ENCODE measurements at regions not wholly inside any gene's neighbourhood (a gene's known extent, or its start where the extent isn't known, plus 50 kb on each side); places are given as distances from the start of the nearest gene placed in this dataset.

DNA sequence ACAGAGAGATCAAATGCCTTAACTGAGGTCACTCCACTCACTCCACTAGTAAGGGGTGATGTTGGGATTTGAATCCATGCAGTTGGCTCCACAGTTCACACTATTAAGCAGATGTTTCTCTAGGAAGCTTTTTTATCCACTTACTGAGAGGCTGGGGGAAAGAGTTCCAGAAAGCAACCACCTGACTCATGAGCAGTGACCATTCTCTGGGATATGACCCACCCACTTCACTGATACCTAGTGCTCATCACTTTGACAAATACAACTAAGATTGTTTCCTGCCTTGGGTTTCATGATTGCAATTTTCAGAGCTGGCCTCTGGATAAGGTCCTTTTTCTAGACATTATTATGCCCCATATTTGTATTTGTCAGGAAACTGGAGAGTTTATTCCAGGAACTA is 152.1 kb upstream of the PLEKHG7 start:
- Histone ChIP-seq H3K4me3 (ENCODE audit: low read length) (no peak overlapping the region), H3K9me3 (ENCODE audit: low read length) (no peaks in the 10 kb centered on the region), H3K27me3 (ENCODE audit: insufficient read depth, low read length, poor library complexity, severe bottlenecking) (no peaks in the 10 kb centered on the region), H3K36me3 (ENCODE audit: insufficient read depth, low read length) (no peaks in the 10 kb centered on the region), H3K27ac (ENCODE audit: low read depth, low read length) (no peak overlapping the region), H3K4me1 (ENCODE audit: insufficient read depth, low read length) (peaks cover 15% of the 10 kb centered on the region)
- H3K27ac Mint-ChIP-seq, result no peak overlapping the region
- H3K36me3 Mint-ChIP-seq, result peaks cover 0 to 6% (median 2%) of the 10 kb centered on the region in 3 donors
- peaks cover 5 to 16% (median 14%) of the 10 kb centered on the region in 3 donors for H3K4me1 Mint-ChIP-seq
- CTCF ChIA-PET, result no interaction called here
- DNase-seq, result no peak
- peaks cover 0 to 2% (median 0%) of the 10 kb centered on the region in 5 donors for H3K9me3 Mint-ChIP-seq
- POLR2A ChIA-PET, result interaction anchor here (0.7 kb wide), 1 partner anchor 46 kb away, joined by 3 read pairs; no protein-coding TSS in a partner anchor
- H3K4me3 Mint-ChIP-seq, result no peak overlapping the region
- H3K27me3 Mint-ChIP-seq, result no peaks in the 10 kb centered on the region

DNA sequence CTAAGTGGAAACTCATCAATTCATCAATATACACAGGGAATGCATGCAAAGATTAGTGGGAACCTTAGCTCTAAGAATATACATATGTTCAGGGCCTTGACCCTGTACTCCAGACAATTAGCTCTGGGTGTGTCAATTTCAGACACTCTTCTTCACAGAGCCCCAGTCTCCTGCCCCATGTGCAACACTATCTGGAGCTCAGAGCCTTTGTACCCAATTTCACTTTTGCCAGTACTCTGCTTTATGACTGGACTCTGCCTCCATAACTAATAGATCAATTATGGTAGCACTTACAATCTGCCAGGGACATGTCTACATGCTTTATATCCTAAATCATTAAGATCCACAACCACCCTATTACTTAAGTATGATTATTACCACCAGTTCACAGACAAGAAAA is 152.5 kb upstream of the PLEKHG7 start:
- Mint-ChIP-seq H3K36me3 (peaks cover 0 to 6% (median 2%) of the 10 kb centered on the region in 3 donors), H3K4me1 (peaks cover 5 to 15% (median 10%) of the 10 kb centered on the region in 3 donors), H3K27ac (no peak overlapping the region), H3K9me3 (peaks cover 0 to 2% (median 0%) of the 10 kb centered on the region in 5 donors), H3K4me3 (no peak overlapping the region), H3K27me3 (no peaks in the 10 kb centered on the region)
- ChIA-PET CTCF (no interaction called here), POLR2A (interaction anchor here (0.7 kb wide), 2 partner anchors 45 to 712 kb away, joined by 3 to 4 read pairs; no protein-coding TSS in a partner anchor)
- H3K4me3 ChIP-seq (ENCODE audit: low read length), result no peak overlapping the region
- no peak overlapping the region for H3K27ac ChIP-seq (ENCODE audit: low read depth, low read length)
- DNase-seq, result no peak
- no peaks in the 10 kb centered on the region for H3K27me3 ChIP-seq (ENCODE audit: insufficient read depth, low read length, poor library complexity, severe bottlenecking)
- H3K9me3 ChIP-seq (ENCODE audit: low read length), result no peaks in the 10 kb centered on the region
- H3K4me1 ChIP-seq (ENCODE audit: insufficient read depth, low read length), result peaks cover 11% of the 10 kb centered on the region
- no peaks in the 10 kb centered on the region for H3K36me3 ChIP-seq (ENCODE audit: insufficient read depth, low read length)

DNA sequence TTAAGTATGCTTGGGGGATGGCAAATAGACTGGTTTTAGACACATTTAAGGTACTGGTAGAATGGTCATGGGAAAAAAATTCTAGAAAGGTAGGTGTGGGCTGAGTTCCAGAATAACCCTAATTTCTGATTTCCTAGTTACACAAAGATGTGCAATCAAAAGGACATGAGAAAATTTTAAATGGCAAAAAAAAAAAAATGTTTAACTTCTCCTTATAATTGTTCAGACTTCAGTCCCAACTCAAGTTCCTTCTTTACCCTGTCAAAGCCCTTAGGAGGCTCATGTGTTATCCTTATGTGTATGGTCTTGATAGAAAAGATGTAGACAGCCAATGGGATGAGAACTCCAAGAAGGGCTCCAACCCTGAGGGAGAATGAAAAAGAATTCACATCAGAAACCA is 153.3 kb upstream of the PLEKHG7 start:
- no peaks in the 10 kb centered on the region for H3K9me3 ChIP-seq (ENCODE audit: low read length)
- H3K27me3 Mint-ChIP-seq, result no peaks in the 10 kb centered on the region
- H3K27ac Mint-ChIP-seq, result peak overlapping the region in 1 of 8 donors; percentile 19
- no peaks in the 10 kb centered on the region for H3K36me3 ChIP-seq (ENCODE audit: insufficient read depth, low read length)
- H3K4me3 Mint-ChIP-seq, result no peak overlapping the region
- H3K9me3 Mint-ChIP-seq, result peaks cover 0 to 2% (median 0%) of the 10 kb centered on the region in 5 donors
- ChIA-PET CTCF (no interaction called here), POLR2A (interaction anchor here (0.7 kb wide), 1 partner anchor 711 kb away, joined by 4 read pairs; no protein-coding TSS in a partner anchor)
- no peak for DNase-seq
- H3K4me1 Mint-ChIP-seq, result peaks cover 4 to 10% (median 5%) of the 10 kb centered on the region in 3 donors
- H3K27me3 ChIP-seq (ENCODE audit: insufficient read depth, low read length, poor library complexity, severe bottlenecking), result no peaks in the 10 kb centered on the region
- no peak overlapping the region for H3K27ac ChIP-seq (ENCODE audit: low read depth, low read length)
- H3K36me3 Mint-ChIP-seq, result peaks cover 0 to 5% (median 2%) of the 10 kb centered on the region in 3 donors
- no peak overlapping the region for H3K4me3 ChIP-seq (ENCODE audit: low read length)
- peaks cover 3% of the 10 kb centered on the region for H3K4me1 ChIP-seq (ENCODE audit: insufficient read depth, low read length)

DNA sequence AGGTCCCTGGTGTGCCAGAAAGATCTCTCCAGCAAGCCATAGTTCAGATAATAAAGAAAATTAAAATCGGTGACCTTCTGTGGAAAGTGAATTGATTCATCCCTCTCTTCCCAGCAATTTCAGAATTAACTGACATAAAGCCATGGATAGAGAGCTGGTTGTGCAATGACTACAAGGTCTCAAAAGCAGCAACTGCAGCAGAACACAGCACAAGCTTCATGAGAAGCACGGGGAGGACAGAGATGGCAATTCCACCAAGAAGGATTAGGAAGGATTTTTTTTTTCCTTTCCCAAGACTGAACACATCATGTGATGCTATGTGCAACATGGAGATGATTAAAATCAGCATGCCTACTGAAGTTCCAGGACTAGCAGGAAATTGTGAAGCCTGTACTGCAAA is 154.9 kb upstream of the PLEKHG7 start:
- peak overlapping the region in 2 of 8 donors; percentile 8 to 52 for H3K27ac Mint-ChIP-seq
- peaks cover 11 to 16% (median 11%) of the 10 kb centered on the region in 3 donors for H3K4me1 Mint-ChIP-seq
- H3K9me3 Mint-ChIP-seq, result peaks cover 0 to 2% (median 0%) of the 10 kb centered on the region in 5 donors
- H3K27me3 Mint-ChIP-seq, result no peaks in the 10 kb centered on the region
- Histone ChIP-seq H3K4me1 (ENCODE audit: insufficient read depth, low read length) (no peaks in the 10 kb centered on the region), H3K36me3 (ENCODE audit: insufficient read depth, low read length) (no peaks in the 10 kb centered on the region), H3K27me3 (ENCODE audit: insufficient read depth, low read length, poor library complexity, severe bottlenecking) (no peaks in the 10 kb centered on the region), H3K4me3 (ENCODE audit: low read length) (no peak overlapping the region), H3K9me3 (ENCODE audit: low read length) (no peaks in the 10 kb centered on the region), H3K27ac (ENCODE audit: low read depth, low read length) (no peak overlapping the region)
- no peak overlapping the region for H3K4me3 Mint-ChIP-seq
- H3K36me3 Mint-ChIP-seq, result peaks cover 0 to 13% (median 2%) of the 10 kb centered on the region in 3 donors
- POLR2A ChIA-PET, result no interaction called here
- DNase-seq, result no peak
- CTCF ChIA-PET, result interaction anchor here (1.0 to 1.1 kb wide), 2 partner anchors 22 to 1166 kb away, joined by 3 read pairs; no protein-coding TSS in a partner anchor

DNA sequence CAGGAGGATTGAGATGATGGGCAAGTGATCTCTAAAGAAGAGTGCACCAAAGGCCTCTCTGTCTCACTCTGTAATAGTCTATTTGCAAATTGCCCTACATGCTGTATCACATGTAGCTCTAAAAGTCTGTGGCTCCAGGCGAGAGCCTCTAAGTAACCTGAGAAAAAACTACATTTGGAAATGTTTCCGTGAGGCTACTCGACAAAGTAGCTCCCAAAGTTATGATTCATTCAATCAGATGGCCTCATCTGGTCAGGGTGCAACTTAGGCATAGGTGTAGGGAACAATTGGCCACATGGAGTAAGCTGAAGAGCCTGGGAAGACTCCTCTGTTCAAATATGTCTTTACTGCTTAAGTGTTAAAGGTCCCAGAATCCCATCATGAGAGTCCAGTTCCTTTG is 155.4 kb upstream of the PLEKHG7 start:
- Histone ChIP-seq H3K4me3 (ENCODE audit: low read length) (no peak overlapping the region), H3K27me3 (ENCODE audit: insufficient read depth, low read length, poor library complexity, severe bottlenecking) (no peaks in the 10 kb centered on the region), H3K9me3 (ENCODE audit: low read length) (no peaks in the 10 kb centered on the region), H3K36me3 (ENCODE audit: insufficient read depth, low read length) (no peaks in the 10 kb centered on the region), H3K4me1 (ENCODE audit: insufficient read depth, low read length) (no peaks in the 10 kb centered on the region), H3K27ac (ENCODE audit: low read depth, low read length) (no peak overlapping the region)
- CTCF ChIA-PET, result interaction anchor here (1.1 kb wide), 1 partner anchor 22 kb away, joined by 3 read pairs; no protein-coding TSS in a partner anchor
- DNase-seq, result no peak
- H3K27ac Mint-ChIP-seq, result peak overlapping the region in 1 of 8 donors; percentile 8
- no peaks in the 10 kb centered on the region for H3K27me3 Mint-ChIP-seq
- no peak overlapping the region for H3K4me3 Mint-ChIP-seq
- peaks cover 0 to 13% (median 2%) of the 10 kb centered on the region in 3 donors for H3K36me3 Mint-ChIP-seq
- peaks cover 0 to 2% (median 0%) of the 10 kb centered on the region in 5 donors for H3K9me3 Mint-ChIP-seq
- POLR2A ChIA-PET, result no interaction called here
- H3K4me1 Mint-ChIP-seq, result peaks cover 11 to 16% (median 12%) of the 10 kb centered on the region in 3 donors

DNA sequence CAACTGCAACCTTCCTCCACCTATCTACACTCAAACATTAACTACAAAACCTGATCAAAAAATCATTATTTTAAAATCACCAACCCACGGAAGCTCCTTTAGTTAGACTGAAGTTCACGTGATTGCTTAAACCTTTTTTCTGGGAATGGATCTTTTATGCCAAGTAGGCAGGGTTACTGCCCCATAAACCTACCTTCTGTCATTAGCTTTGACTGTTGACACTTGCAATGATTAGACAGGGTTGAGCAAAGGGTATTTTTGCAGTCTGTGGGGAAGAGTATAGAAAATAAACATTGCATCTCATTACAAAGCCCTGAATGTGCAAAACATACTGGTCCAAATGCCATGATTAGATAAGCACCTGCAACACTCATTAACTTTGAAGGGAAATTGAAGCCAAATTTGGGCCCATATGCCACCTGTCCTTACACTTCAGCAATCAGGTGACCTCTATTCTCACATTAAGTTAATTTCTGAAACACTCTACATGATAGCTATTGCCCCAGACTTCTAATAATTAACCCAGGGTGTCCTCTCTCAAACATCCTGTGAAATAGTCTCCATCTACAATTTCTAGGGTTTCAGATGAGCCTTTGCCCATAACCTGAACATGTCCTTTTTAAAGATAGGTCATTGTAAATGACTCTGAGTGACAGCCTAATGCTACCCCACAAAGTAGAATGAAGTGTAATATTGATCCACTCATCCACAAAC is 156.0 kb upstream of the PLEKHG7 start:
- no peaks in the 10 kb centered on the region for H3K27me3 Mint-ChIP-seq
- ChIA-PET POLR2A (no interaction called here), CTCF (interaction anchor here (1.1 kb wide), 1 partner anchor 23 kb away, joined by 3 read pairs; no protein-coding TSS in a partner anchor)
- no peaks in the 10 kb centered on the region for H3K9me3 ChIP-seq (ENCODE audit: low read length)
- H3K4me3 ChIP-seq (ENCODE audit: low read length), result no peak overlapping the region
- no peak overlapping the region for H3K27ac ChIP-seq (ENCODE audit: low read depth, low read length)
- no peaks in the 10 kb centered on the region for H3K36me3 ChIP-seq (ENCODE audit: insufficient read depth, low read length)
- no peak for DNase-seq
- H3K4me3 Mint-ChIP-seq, result no peak overlapping the region
- H3K27ac Mint-ChIP-seq, result no peak overlapping the region
- H3K27me3 ChIP-seq (ENCODE audit: insufficient read depth, low read length, poor library complexity, severe bottlenecking), result no peaks in the 10 kb centered on the region
- H3K9me3 Mint-ChIP-seq, result peaks cover 0 to 2% (median 0%) of the 10 kb centered on the region in 5 donors
- H3K4me1 Mint-ChIP-seq, result peaks cover 17 to 22% (median 17%) of the 10 kb centered on the region in 3 donors
- H3K4me1 ChIP-seq (ENCODE audit: insufficient read depth, low read length), result peaks cover 4% of the 10 kb centered on the region
- H3K36me3 Mint-ChIP-seq, result peaks cover 0 to 18% (median 2%) of the 10 kb centered on the region in 3 donors

DNA sequence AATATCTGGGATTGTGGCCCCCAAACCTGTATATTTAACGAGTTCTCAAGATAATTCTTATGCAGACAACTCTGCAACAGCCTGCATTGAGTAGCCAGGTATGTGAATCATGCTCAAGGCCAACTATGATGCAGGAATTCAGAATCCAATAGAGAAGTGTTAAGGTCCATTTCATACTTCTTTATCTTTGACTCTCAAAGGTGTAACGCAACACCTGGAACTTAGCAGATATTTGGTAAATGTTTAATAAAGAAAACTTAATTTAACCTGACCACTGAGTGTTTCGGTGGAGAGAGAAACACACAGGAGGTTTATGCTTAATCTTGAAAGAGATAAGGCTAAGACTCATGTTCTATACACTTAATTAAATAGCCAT is 156.5 kb upstream of the PLEKHG7 start:
- Histone ChIP-seq H3K9me3 (ENCODE audit: low read length) (no peaks in the 10 kb centered on the region), H3K27me3 (ENCODE audit: insufficient read depth, low read length, poor library complexity, severe bottlenecking) (no peaks in the 10 kb centered on the region), H3K4me1 (ENCODE audit: insufficient read depth, low read length) (peaks cover 10% of the 10 kb centered on the region), H3K27ac (ENCODE audit: low read depth, low read length) (no peak overlapping the region), H3K4me3 (ENCODE audit: low read length) (no peak overlapping the region), H3K36me3 (ENCODE audit: insufficient read depth, low read length) (no peaks in the 10 kb centered on the region)
- no peak overlapping the region for H3K27ac Mint-ChIP-seq
- H3K9me3 Mint-ChIP-seq, result peaks cover 0 to 2% (median 0%) of the 10 kb centered on the region in 5 donors
- no peak for DNase-seq
- no peaks in the 10 kb centered on the region for H3K27me3 Mint-ChIP-seq
- no peak overlapping the region for H3K4me3 Mint-ChIP-seq
- H3K36me3 Mint-ChIP-seq, result peaks cover 0 to 18% (median 2%) of the 10 kb centered on the region in 3 donors
- ChIA-PET CTCF (interaction anchor here (2.1 kb wide), 1 partner anchor 23 kb away, joined by 5 read pairs; no protein-coding TSS in a partner anchor), POLR2A (no interaction called here)
- H3K4me1 Mint-ChIP-seq, result peaks cover 22 to 27% (median 23%) of the 10 kb centered on the region in 3 donors

DNA sequence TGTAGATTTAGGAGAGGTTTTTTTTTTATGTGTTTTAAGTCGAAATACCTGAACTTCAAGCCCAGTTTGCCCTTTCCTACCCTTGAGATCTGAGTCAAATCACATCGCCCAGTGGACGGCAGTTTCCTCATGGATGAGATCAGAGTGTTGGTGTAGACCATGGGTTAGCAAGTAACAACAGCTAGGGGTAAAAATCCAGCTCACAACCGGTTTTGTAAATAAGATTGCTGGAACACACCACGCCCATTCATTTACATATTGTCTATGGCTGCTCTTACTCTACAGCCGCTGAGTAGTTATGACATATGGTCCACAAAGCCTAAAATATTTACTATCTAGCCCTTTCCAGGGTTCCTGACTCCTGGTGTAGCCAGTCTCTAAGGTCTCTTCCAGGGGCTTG is 158.5 kb upstream of the PLEKHG7 start:
- peaks cover 41 to 47% (median 42%) of the 10 kb centered on the region in 3 donors for H3K4me1 Mint-ChIP-seq
- H3K27me3 Mint-ChIP-seq, result no peaks in the 10 kb centered on the region
- Histone ChIP-seq H3K4me3 (ENCODE audit: low read length) (no peak overlapping the region), H3K4me1 (ENCODE audit: insufficient read depth, low read length) (peaks cover 29% of the 10 kb centered on the region), H3K36me3 (ENCODE audit: insufficient read depth, low read length) (no peaks in the 10 kb centered on the region), H3K9me3 (ENCODE audit: low read length) (no peaks in the 10 kb centered on the region), H3K27ac (ENCODE audit: low read depth, low read length) (no peak overlapping the region), H3K27me3 (ENCODE audit: insufficient read depth, low read length, poor library complexity, severe bottlenecking) (no peaks in the 10 kb centered on the region)
- peaks cover 0 to 2% (median 0%) of the 10 kb centered on the region in 5 donors for H3K9me3 Mint-ChIP-seq
- H3K4me3 Mint-ChIP-seq, result no peak overlapping the region
- POLR2A ChIA-PET, result no interaction called here
- peaks cover 0 to 20% (median 2%) of the 10 kb centered on the region in 3 donors for H3K36me3 Mint-ChIP-seq
- DNase-seq, result no peak
- CTCF ChIA-PET, result interaction anchor here (2.1 kb wide), 1 partner anchor 25 kb away, joined by 5 read pairs; no protein-coding TSS in a partner anchor
- H3K27ac Mint-ChIP-seq, result peak overlapping the region in 3 of 8 donors; percentile 38 to 66 (median 48)

Data from CD8-positive, alpha-beta memory T cell (primary cell).